Kidney (tissue), 13 donors: ENCODE measurements at regions not wholly inside any gene's neighbourhood (a gene's known extent, or its start where the extent isn't known, plus 50 kb on each side); places are given as distances from the start of the nearest gene placed in this dataset.

Experiments used
- DNase-seq, 5 donors: peaks; one replicate each; pipeline ENCODE4 v3.0.0-alpha.2; 2013 to 2020
- FAIRE-seq: peaks from 2 replicates; lab custom pipeline; 2012; peaks lifted over from hg19 to GRCh38; lab: Jason Lieb, UNC
- H3K27ac ChIP-seq, 2 donors: one replicate each; pipeline ENCODE4 v1.7.0; 2013; ENCODE audit warnings: low read depth in 2 of 2, low read length in 2 of 2, inconsistent platforms in 1 of 2
- H3K27me3 ChIP-seq: one replicate; pipeline ENCODE4 v1.7.1; 2013; ENCODE audit warnings: low read length, inconsistent platforms; ENCODE audit not compliant: control insufficient read depth, insufficient read depth
- H3K36me3 ChIP-seq, 3 donors: one replicate each; pipeline versions ENCODE4 v1.7.0 to v1.7.1; 2013; ENCODE audit warnings: low read length in 3 of 3, control low read depth in 1 of 3, inconsistent platforms in 1 of 3; ENCODE audit not compliant: insufficient read depth in 3 of 3, control insufficient read depth in 2 of 3
- H3K4me1 ChIP-seq, 3 donors: one replicate each; pipeline versions ENCODE4 v1.7.0 to v1.7.1; 2013; ENCODE audit warnings: low read length in 3 of 3, inconsistent platforms in 1 of 3, low read depth in 1 of 3; ENCODE audit not compliant: control insufficient read depth in 2 of 3, insufficient read depth in 2 of 3
- H3K4me3 ChIP-seq, 3 donors: one replicate each; pipeline versions ENCODE4 v1.7.0 to v1.8.1; 2013; ENCODE audit warnings: low read length in 3 of 3, control low read depth in 1 of 3, inconsistent platforms in 1 of 3
- H3K9ac ChIP-seq, 3 donors: one replicate each; pipeline versions ENCODE4 v1.7.0 to v1.7.1; 2013; ENCODE audit warnings: low read length in 3 of 3, control low read depth in 1 of 3, inconsistent platforms in 1 of 3
- H3K9me3 ChIP-seq, 3 donors: one replicate each; pipeline versions ENCODE4 v1.7.0 to v1.7.1; 2013; ENCODE audit warnings: low read length in 3 of 3, control low read depth in 1 of 3, inconsistent platforms in 1 of 3; ENCODE audit not compliant: control insufficient read depth in 2 of 3, insufficient read depth in 1 of 3
- intact Hi-C: fragments of 100-400 bp; cut with DNase I; formaldehyde crosslinking; loops from one replicate; pipeline ENCODE4 v1.11.1; 2022
- TF ChIP-seq, protein P1 (sequence below): IDR thresholded peaks from 3 replicates; pipeline ENCODE4 v1.5.1; 2012; ENCODE audit warnings: mild to moderate bottlenecking, moderate library complexity, borderline replicate concordance; ENCODE audit not compliant: insufficient read depth; ENCODE audit errors: extremely low read depth
- donor health status: control.
- donor health status: control.
- donor health status: control.
- donor health status: control.
- donor health status: control.
- donor health status: DM: yes; HTN: yes; CAD: no.
- donor health status: Normal renal cell carcinoma (clear cell type).

DNA sequence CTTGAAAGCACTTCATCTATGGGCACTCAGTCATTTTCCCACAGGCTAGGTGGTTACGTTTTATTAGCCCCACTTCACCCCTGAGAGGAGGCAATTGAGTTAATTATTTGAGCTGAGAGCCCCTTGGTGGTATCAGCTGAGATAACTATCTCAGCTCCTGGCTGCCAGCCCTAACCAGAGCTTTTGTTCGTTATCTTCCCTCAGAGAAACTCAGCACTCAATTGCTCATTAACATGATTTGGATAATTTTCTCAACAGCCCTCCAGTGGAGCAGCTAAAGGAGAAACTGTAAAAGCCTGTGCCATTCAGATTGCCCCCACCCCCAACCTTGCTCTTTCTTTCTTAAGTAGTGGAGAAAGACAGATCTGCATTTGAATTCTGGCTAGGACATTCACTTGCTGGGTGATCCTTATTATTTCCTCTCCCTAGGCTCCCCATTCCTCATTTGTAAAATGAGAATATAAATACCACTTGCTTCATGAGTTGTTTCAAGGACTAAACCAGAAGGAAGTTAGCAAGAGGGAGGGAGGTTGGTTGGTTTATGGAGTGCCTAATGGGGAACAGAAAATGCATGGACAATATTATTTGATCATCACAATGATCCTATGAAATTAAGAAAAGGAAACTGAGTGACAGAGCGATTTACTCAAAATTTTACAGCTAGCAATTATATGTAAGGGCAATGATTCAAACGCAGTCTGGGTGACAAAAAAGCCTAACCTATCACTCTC lies 218.7 kb upstream of the FGGY start:
- no peaks in the 10 kb centered on the region for H3K9me3 ChIP-seq
- H3K9ac ChIP-seq: no peak overlapping the region
- TF ChIP-seq, protein P1, sequence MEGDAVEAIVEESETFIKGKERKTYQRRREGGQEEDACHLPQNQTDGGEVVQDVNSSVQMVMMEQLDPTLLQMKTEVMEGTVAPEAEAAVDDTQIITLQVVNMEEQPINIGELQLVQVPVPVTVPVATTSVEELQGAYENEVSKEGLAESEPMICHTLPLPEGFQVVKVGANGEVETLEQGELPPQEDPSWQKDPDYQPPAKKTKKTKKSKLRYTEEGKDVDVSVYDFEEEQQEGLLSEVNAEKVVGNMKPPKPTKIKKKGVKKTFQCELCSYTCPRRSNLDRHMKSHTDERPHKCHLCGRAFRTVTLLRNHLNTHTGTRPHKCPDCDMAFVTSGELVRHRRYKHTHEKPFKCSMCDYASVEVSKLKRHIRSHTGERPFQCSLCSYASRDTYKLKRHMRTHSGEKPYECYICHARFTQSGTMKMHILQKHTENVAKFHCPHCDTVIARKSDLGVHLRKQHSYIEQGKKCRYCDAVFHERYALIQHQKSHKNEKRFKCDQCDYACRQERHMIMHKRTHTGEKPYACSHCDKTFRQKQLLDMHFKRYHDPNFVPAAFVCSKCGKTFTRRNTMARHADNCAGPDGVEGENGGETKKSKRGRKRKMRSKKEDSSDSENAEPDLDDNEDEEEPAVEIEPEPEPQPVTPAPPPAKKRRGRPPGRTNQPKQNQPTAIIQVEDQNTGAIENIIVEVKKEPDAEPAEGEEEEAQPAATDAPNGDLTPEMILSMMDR: no peak
- no peak overlapping the region for H3K27ac ChIP-seq
- H3K4me3 ChIP-seq: no peak overlapping the region
- H3K4me1 ChIP-seq: peaks cover 0 to 5% (median 0%) of the 10 kb centered on the region in 3 donors
- DNase-seq (no peak), FAIRE-seq (no peak)
- intact Hi-C loops: no loop called here
- no peaks in the 10 kb centered on the region for H3K36me3 ChIP-seq
- no peaks in the 10 kb centered on the region for H3K27me3 ChIP-seq

DNA sequence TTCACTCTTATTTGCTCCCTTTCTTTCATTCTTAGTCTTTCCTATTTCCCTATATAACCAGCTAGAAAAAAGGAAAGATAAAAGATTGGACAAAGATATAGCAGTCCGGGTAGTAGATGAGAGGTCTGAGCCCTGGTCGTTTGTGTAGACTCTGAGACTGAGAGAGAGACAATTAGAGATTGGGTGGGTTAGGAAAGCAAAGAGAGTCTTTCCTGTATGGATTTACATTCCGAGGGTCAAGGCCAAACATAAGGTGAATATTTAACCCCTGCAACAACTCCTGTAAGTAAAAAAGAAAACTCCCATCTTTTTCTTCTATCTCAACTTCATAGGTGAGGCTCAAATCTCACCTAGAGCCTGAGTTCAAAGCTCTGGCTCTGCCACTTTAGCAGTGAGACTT lies 218.0 kb upstream of the FGGY start:
- Histone ChIP-seq H3K4me3 (no peak overlapping the region), H3K4me1 (peaks cover 0 to 5% (median 0%) of the 10 kb centered on the region in 3 donors), H3K9me3 (no peaks in the 10 kb centered on the region), H3K27ac (no peak overlapping the region), H3K36me3 (no peaks in the 10 kb centered on the region), H3K9ac (no peak overlapping the region), H3K27me3 (no peaks in the 10 kb centered on the region)
- intact Hi-C loops: no loop called here
- TF ChIP-seq, protein P1: no peak
- DNase-seq: no peak
- no peak for FAIRE-seq

DNA sequence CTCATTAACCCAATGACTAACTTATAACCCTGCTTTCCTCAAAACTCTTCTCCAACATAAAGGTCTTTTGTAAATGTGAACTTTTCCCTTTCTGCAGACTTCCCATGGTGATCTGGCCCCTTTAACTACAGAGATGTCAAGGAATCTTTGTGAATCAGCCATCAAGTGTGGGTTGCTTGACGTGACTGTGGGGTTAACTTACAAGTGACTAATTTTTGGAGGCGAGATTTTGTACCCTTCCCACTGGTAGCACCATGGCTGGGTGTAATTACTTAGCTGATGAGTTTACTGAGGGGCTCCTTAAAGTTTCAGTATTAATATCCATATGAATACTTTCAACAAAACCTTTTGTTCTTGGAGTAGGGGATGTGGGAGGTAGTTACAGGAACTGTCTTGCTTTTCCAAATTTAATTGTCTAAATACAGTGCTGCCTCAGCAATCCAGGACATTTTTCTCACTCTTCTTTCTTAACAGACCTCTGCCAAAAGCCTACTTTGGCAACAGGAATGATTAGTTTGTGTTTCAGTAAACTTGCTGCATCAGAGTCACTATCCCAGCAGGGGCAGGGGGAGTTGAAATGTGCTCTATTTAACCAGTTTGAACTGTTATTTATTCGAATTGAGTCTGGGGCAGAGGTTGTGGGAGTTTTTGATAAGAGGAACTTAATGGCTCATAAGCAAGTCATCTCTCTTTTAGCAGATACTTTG lies 217.3 kb upstream of the FGGY start:
- Histone ChIP-seq H3K27me3 (no peaks in the 10 kb centered on the region), H3K27ac (no peak overlapping the region), H3K9me3 (no peaks in the 10 kb centered on the region), H3K4me3 (no peak overlapping the region), H3K36me3 (no peaks in the 10 kb centered on the region), H3K4me1 (peaks cover 0 to 5% (median 2%) of the 10 kb centered on the region in 3 donors), H3K9ac (no peak overlapping the region)
- intact Hi-C loops: no loop called here
- TF ChIP-seq, protein P1: no peak
- DNase-seq (no peak), FAIRE-seq (no peak)
